RWPE1 (cell line): ENCODE measurements at regions not wholly inside any gene's neighbourhood (a gene's known extent, or its start where the extent isn't known, plus 50 kb on each side); places are given as distances from the start of the nearest gene placed in this dataset.

ENCODE experiments used
- CTCF ChIA-PET: fragments of 350-600 bp; sonication (Branson Sonifier 250); formaldehyde crosslinking; extraction: SDS; loops from one replicate; lab custom pipeline; 2021; lab: Yijun Ruan, JAX
- POLR2A ChIA-PET: fragments of 400-600 bp; formaldehyde crosslinking; extraction: SDS; loops from one replicate; lab custom pipeline; 2020; ENCODE audit warnings: antibody characterized with exemption; ENCODE audit not compliant: low non-redundant PET; lab: Yijun Ruan, JAX
- DNase-seq: peaks from one replicate; pipeline ENCODE4 v3.0.0; 2012; ENCODE audit warnings: low spot score
- H3K27ac ChIP-seq: fragments of 450-650 bp; 2 replicates; pipeline ENCODE4 v1.5.1; 2017
- CTCF ChIP-seq: fragments of 450-650 bp; conservative IDR thresholded peaks from 2 replicates; pipeline ENCODE4 v1.5.1; 2017; ENCODE audit warnings: low read depth, mild to moderate bottlenecking

GRCh38 chr11:127054153-127054552 is 53.6 kb upstream of the KIRREL3 start:
- ChIA-PET CTCF (interaction anchor here (0.7 kb wide), 1 partner anchor 40 kb away, joined by 3 read pairs; no protein-coding TSS in a partner anchor), POLR2A (no interaction called here)
- TF ChIP-seq CTCF: no peak
- DNase-seq: no peak
- H3K27ac ChIP-seq: no peak overlapping the region

GRCh38 chr11:127052404-127052803 is 51.8 kb upstream of the KIRREL3 start:
- ChIA-PET POLR2A (no interaction called here), CTCF (no interaction called here)
- no peak for TF ChIP-seq CTCF

More at GRCh38 chr11:127052404-127052803, 51.8 kb upstream of the KIRREL3 start:
- no peak for DNase-seq
- H3K27ac ChIP-seq: no peak overlapping the region
